ENCODE measurements at regions not wholly inside any gene's neighbourhood (a gene's known extent, or its start where the extent isn't known, plus 50 kb on each side); places are given as distances from the start of the nearest gene placed in this dataset.

DNA sequence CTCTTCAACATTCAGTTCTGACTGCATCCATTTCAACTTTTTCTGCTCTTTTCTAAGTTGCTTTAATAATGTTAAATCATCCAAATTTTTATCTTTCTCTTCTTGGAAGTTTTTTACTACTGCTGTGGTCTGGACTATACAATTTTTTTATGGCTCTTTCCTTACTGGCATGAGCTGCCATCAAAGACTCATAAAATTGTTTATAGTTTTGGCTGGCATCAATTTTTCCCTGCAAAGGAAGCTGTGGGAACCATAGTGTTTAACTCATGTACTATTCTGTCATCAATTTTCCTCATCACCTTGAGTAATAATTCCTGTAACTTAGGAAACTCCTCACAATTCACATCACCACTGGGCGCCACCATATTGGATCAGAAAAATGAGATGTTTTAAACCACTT lies 77.6 kb upstream of the A1CF start:
- TF ChIP-seq, protein P1, sequence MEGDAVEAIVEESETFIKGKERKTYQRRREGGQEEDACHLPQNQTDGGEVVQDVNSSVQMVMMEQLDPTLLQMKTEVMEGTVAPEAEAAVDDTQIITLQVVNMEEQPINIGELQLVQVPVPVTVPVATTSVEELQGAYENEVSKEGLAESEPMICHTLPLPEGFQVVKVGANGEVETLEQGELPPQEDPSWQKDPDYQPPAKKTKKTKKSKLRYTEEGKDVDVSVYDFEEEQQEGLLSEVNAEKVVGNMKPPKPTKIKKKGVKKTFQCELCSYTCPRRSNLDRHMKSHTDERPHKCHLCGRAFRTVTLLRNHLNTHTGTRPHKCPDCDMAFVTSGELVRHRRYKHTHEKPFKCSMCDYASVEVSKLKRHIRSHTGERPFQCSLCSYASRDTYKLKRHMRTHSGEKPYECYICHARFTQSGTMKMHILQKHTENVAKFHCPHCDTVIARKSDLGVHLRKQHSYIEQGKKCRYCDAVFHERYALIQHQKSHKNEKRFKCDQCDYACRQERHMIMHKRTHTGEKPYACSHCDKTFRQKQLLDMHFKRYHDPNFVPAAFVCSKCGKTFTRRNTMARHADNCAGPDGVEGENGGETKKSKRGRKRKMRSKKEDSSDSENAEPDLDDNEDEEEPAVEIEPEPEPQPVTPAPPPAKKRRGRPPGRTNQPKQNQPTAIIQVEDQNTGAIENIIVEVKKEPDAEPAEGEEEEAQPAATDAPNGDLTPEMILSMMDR (IDR thresholded peaks at IDR 0.05; ENCODE audit: control insufficient read depth, extremely low read depth, insufficient read depth) = no peak
- no peak overlapping the region for H3K4me3 ChIP-seq (ENCODE audit: low read depth, low read length)

DNA sequence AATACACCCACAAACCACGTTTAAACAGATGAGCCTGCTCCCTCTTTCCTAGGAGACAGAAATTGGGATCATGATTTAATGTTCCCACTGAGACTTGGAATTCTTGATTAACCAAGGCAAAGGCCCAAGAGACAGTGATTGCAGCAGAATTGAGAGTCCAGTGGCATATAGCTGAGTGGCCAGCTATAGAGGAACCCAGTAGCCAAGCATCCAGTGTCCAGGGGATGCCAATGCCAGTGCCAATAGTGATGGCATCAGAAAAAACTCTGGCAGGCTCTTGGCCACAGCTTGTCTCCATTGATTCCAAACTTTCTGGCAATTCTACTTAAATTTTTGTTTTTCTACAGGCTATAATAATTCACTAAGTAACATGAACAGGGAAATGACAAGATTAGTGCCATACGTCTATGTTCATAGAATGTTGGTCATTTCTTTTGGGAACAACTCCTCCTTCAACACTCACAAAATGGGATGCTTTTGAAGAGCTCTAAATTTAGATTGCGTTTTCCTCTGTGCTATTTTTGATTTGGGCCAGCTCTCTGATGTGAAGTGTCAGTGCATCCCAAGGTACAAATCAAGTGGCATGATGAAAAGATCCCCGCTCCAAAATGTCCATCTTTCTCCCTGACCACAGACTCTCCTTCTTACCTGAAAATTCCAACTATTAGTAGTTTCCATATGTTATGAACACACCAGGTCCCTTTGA lies 83.1 kb upstream of the A1CF start:
- no peak overlapping the region for H3K4me3 ChIP-seq (ENCODE audit: low read depth, low read length)
- TF ChIP-seq, protein P1 (IDR thresholded peaks at IDR 0.05; ENCODE audit: control insufficient read depth, extremely low read depth, insufficient read depth) = no peak
- DNase-seq (ENCODE audit: low read depth) = no peak

More for the DNA sequence above, 77.6 kb upstream of the A1CF start:
- peak; percentile 22 for DNase-seq (ENCODE audit: low read depth)

DNA sequence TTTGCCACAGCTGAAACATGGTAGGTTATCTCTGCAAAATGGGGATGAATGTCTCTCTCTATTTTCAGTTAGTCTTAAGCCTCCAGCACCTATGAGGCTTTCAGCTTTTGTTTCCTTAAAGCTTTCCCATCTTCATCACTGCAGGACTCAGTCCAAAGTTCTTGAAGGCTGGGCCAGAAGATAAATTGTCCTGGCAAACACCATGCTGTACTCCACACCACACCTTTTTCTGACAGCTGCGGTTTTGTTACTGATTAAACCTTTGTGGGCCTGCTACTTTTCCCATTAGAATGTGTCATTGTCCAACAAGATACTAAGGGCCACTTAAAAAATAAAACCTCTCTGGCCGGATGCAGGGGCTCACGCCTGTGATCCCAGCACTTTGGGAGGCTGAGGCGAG lies 87.2 kb upstream of the A1CF start:
- TF ChIP-seq, protein P1 (IDR thresholded peaks at IDR 0.05; ENCODE audit: control insufficient read depth, extremely low read depth, insufficient read depth) = no peak
- DNase-seq (ENCODE audit: low read depth) = no peak
- H3K4me3 ChIP-seq (ENCODE audit: low read depth, low read length) = no peak overlapping the region

DNA sequence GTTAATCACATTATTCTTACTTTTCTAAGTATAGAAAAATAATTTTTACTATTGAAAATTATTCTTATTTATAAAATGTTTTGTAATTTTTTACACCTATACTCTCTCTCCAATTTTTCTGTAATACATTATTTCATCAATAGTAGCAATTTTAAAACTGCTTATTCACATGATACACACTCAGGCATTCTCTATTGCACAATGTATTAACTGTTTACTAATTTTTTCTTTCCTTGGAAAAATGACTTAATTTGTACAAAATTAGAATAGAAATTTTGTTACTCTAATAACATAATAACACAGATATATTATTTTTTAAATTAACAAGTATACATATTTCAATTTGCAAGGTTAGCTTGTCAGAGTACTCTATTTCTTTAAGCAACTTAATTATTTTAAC lies 92.9 kb upstream of the PRKG1 start:
- DNase-seq (ENCODE audit: low read depth) = no peak
- H3K4me3 ChIP-seq (ENCODE audit: low read depth, low read length) = no peak overlapping the region
- TF ChIP-seq, protein P1 (IDR thresholded peaks at IDR 0.05; ENCODE audit: control insufficient read depth, extremely low read depth, insufficient read depth) = no peak

DNA sequence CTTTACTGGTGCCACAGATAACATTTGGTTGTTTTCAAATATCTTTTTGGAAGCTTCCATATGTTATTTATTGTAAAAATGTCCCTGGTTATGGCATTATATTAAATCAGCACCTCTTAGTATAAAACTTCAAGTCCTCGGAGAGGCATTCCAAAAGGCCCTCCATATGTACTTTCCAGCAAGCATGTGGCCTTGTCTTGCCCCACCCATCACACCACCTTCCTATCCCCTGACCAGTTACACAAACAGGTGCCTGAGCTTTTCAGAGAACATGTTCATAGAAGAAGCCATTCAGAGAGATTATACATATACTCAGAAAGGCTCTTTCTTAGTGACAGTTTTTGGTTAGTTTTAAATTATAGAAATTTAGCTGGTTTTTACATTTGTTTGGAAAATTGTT lies 92.4 kb upstream of the PRKG1 start:
- no peak overlapping the region for H3K4me3 ChIP-seq (ENCODE audit: low read depth, low read length)
- TF ChIP-seq, protein P1 (IDR thresholded peaks at IDR 0.05; ENCODE audit: control insufficient read depth, extremely low read depth, insufficient read depth) = no peak
- DNase-seq (ENCODE audit: low read depth) = no peak

DNA sequence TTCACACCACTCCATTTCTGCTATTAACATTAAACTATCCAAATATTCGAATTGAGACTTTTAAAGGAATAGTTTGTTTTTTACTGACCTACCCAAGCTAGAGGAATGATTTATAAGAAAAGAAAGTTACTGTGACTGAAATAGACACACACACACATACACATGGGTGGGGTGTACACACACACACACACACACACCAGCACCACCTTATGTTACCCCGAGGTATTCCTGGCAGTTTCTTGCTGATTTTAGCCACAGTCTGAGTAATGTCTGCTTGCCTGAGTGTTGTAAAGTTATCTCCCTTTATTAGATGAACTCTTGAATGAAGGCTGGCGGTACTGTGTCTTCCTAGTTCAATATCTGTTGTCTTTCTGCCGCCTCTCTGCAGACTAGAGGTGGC lies 91.3 kb upstream of the PRKG1 start:
- no peak for DNase-seq (ENCODE audit: low read depth)

More for the DNA sequence above, 91.3 kb upstream of the PRKG1 start:
- TF ChIP-seq, protein P1 (IDR thresholded peaks at IDR 0.05; ENCODE audit: control insufficient read depth, extremely low read depth, insufficient read depth) = no peak
- H3K4me3 ChIP-seq (ENCODE audit: low read depth, low read length) = no peak overlapping the region

All from LNCaP clone FGC (cell line).